HEK293 (cell line): ENCODE measurements at regions not wholly inside any gene's neighbourhood (a gene's known extent, or its start where the extent isn't known, plus 50 kb on each side); places are given as distances from the start of the nearest gene placed in this dataset.

Experiments used
- TCF7L2 ChIP-seq: IDR thresholded peaks from 2 replicates; pipeline ENCODE4 v1.6.1; 2011; ENCODE audit warnings: low read depth, mild to moderate bottlenecking, inconsistent platforms, low read length, moderate library complexity, borderline replicate concordance
- ZBTB8A ChIP-seq: fragments of 450-650 bp; formaldehyde crosslinking; IDR thresholded peaks from 2 replicates; pipeline ENCODE4 v1.5.1; 2016; ENCODE audit warnings: missing biosample characterization, missing genetic modification characterization
- ZNF133 ChIP-seq: fragments of 450-650 bp; formaldehyde crosslinking; IDR thresholded peaks from 2 replicates; pipeline ENCODE4 v1.5.1; 2016; ENCODE audit warnings: missing biosample characterization, missing genetic modification characterization
- ZNF174 ChIP-seq: fragments of 450-650 bp; formaldehyde crosslinking; IDR thresholded peaks from 2 replicates; pipeline ENCODE4 v1.5.0; 2017; ENCODE audit warnings: missing biosample characterization, mild to moderate bottlenecking, missing genetic modification characterization
- ZNF274 ChIP-seq, 2 experiments: fragments of 200-500 bp in 1 of 2; fragments of 450-650 bp in 1 of 2; sonication (Bioruptor generic) in 1 of 2; formaldehyde crosslinking in 1 of 2; IDR thresholded peaks; 2 replicates each; pipeline versions ENCODE4 v1.5.1 to v1.6.1; 2014 to 2016; ENCODE audit warnings: borderline replicate concordance in 1 of 2, inconsistent platforms in 1 of 2, low read length in 1 of 2, missing biosample characterization in 1 of 2, missing genetic modification characterization in 1 of 2
- ZNF514 ChIP-seq: fragments of 450-650 bp; formaldehyde crosslinking; IDR thresholded peaks from 2 replicates; pipeline ENCODE4 v1.5.1; 2016; ENCODE audit warnings: missing biosample characterization, missing genetic modification characterization
- ZNF629 ChIP-seq: fragments of 450-650 bp; formaldehyde crosslinking; IDR thresholded peaks from 2 replicates; pipeline ENCODE4 v1.5.1; 2017; ENCODE audit warnings: missing biosample characterization, missing genetic modification characterization
- TF ChIP-seq, protein P1 (sequence below): fragments of 450-650 bp; formaldehyde crosslinking; IDR thresholded peaks from 2 replicates; pipeline ENCODE4 v1.5.1; 2016; ENCODE audit warnings: missing biosample characterization, missing genetic modification characterization
- TF ChIP-seq, protein P2 (sequence below): fragments of 450-650 bp; formaldehyde crosslinking; IDR thresholded peaks from 2 replicates; pipeline ENCODE4 v1.5.1; 2016; ENCODE audit warnings: missing biosample characterization, missing genetic modification characterization
- TF ChIP-seq, protein P3 (sequence below): fragments of 450-650 bp; formaldehyde crosslinking; conservative IDR thresholded peaks from 2 replicates; pipeline ENCODE4 v1.5.1; 2016; ENCODE audit warnings: low read depth, missing biosample characterization, missing genetic modification characterization

DNA sequence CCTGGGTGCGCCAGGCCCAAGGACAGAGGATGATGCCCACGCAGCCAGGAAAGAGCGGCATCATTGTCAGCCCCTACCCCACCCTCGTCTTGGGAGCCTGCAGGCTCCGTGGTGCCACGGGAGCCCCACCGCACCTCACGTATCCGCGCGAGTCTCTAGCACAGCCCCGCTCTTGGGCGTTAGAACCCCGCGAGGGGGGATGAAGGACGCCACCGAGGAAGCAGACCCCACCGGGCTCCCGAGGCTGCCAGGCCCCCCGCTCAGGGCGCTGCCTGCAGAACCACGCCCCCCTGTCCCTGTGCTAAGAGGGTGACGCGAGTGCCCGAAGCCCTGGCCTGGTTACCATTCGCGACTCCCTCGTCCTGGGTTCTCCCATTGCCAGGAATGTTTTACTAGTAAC, 52.3 kb upstream of the MS4A8 start:
- TF ChIP-seq ZNF174 (tag by site-specific recombination), result no peak
- no peak for TF ChIP-seq ZNF274 (IDR thresholded peaks at IDR 0.05; ENCODE audit: low read length)
- TF ChIP-seq ZNF274 (tag by site-specific recombination; IDR thresholded peaks at IDR 0.05; ENCODE audit: borderline replicate concordance), result no peak
- TF ChIP-seq TCF7L2, result no peak
- no peak for TF ChIP-seq ZBTB8A
- TF ChIP-seq ZNF629 (tag by site-specific recombination), result no peak
- TF ChIP-seq ZNF514 (tag by site-specific recombination), result no peak
- TF ChIP-seq, protein P1, sequence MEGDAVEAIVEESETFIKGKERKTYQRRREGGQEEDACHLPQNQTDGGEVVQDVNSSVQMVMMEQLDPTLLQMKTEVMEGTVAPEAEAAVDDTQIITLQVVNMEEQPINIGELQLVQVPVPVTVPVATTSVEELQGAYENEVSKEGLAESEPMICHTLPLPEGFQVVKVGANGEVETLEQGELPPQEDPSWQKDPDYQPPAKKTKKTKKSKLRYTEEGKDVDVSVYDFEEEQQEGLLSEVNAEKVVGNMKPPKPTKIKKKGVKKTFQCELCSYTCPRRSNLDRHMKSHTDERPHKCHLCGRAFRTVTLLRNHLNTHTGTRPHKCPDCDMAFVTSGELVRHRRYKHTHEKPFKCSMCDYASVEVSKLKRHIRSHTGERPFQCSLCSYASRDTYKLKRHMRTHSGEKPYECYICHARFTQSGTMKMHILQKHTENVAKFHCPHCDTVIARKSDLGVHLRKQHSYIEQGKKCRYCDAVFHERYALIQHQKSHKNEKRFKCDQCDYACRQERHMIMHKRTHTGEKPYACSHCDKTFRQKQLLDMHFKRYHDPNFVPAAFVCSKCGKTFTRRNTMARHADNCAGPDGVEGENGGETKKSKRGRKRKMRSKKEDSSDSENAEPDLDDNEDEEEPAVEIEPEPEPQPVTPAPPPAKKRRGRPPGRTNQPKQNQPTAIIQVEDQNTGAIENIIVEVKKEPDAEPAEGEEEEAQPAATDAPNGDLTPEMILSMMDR (tag by site-specific recombination), result no peak
- TF ChIP-seq, protein P2, sequence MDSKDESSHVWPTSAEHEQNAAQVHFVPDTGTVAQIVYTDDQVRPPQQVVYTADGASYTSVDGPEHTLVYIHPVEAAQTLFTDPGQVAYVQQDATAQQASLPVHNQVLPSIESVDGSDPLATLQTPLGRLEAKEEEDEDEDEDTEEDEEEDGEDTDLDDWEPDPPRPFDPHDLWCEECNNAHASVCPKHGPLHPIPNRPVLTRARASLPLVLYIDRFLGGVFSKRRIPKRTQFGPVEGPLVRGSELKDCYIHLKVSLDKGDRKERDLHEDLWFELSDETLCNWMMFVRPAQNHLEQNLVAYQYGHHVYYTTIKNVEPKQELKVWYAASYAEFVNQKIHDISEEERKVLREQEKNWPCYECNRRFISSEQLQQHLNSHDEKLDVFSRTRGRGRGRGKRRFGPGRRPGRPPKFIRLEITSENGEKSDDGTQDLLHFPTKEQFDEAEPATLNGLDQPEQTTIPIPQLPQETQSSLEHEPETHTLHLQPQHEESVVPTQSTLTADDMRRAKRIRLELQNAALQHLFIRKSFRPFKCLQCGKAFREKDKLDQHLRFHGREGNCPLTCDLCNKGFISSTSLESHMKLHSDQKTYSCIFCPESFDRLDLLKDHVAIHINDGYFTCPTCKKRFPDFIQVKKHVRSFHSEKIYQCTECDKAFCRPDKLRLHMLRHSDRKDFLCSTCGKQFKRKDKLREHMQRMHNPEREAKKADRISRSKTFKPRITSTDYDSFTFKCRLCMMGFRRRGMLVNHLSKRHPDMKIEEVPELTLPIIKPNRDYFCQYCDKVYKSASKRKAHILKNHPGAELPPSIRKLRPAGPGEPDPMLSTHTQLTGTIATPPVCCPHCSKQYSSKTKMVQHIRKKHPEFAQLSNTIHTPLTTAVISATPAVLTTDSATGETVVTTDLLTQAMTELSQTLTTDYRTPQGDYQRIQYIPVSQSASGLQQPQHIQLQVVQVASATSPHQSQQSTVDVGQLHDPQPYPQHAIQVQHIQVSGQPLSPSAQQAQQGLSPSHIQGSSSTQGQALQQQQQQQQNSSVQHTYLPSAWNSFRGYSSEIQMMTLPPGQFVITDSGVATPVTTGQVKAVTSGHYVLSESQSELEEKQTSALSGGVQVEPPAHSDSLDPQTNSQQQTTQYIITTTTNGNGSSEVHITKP (tag by site-specific recombination), result no peak
- no peak for TF ChIP-seq ZNF133
- TF ChIP-seq, protein P3, sequence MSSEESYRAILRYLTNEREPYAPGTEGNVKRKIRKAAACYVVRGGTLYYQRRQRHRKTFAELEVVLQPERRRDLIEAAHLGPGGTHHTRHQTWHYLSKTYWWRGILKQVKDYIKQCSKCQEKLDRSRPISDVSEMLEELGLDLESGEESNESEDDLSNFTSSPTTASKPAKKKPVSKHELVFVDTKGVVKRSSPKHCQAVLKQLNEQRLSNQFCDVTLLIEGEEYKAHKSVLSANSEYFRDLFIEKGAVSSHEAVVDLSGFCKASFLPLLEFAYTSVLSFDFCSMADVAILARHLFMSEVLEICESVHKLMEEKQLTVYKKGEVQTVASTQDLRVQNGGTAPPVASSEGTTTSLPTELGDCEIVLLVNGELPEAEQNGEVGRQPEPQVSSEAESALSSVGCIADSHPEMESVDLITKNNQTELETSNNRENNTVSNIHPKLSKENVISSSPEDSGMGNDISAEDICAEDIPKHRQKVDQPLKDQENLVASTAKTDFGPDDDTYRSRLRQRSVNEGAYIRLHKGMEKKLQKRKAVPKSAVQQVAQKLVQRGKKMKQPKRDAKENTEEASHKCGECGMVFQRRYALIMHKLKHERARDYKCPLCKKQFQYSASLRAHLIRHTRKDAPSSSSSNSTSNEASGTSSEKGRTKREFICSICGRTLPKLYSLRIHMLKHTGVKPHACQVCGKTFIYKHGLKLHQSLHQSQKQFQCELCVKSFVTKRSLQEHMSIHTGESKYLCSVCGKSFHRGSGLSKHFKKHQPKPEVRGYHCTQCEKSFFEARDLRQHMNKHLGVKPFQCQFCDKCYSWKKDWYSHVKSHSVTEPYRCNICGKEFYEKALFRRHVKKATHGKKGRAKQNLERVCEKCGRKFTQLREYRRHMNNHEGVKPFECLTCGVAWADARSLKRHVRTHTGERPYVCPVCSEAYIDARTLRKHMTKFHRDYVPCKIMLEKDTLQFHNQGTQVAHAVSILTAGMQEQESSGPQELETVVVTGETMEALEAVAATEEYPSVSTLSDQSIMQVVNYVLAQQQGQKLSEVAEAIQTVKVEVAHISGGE (tag by site-specific recombination), result no peak
